ENCODE measurements at regions not wholly inside any gene's neighbourhood (a gene's known extent, or its start where the extent isn't known, plus 50 kb on each side); places are given as distances from the start of the nearest gene placed in this dataset.

DNA sequence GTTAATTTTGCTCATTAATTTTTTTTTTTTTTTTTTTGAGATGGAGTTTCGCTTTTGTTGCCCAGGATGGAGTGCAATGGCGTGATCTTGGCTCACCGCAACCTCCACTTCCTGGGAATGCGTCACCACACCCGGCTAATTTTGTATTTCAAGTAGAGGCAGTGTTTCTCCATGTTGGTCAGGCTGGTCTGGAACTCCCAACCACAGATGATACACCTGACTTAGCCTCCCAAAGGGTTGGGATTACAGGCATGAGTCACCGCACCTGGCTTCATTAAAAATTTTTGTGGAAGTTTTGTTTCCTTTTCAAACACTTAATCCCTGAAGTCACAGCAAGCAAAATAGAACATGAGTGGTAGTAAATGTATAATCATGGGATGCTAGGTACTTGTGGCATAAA lies 857.2 kb upstream of the PHF14 start:
- no CpG with 5 or more reads among the region's 6 CpGs for WGBS (ENCODE audit: insufficient coverage)

DNA sequence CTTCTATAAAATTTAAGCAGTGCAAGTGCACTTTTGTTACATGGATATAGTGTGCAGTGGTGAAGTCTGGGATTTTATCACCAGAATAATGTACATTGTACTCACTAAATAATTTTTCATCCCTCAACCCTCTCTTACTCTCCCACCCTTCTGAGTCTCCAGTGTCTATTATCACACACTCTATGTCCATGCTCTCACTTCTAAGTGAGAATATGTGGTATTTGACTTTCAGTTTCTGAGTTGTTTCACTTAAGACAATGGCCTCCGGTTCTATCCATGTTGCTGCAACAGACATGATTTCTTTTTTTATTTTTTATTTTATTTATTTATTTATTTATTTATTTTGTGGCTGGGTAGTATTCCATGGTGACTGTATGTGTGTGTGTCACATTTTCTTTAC lies 855.9 kb upstream of the PHF14 start:
- peaks cover 2 to 15% (median 7%) of the 10 kb centered on the region in 7 donors for H3K9me3 Mint-ChIP-seq
- no peak overlapping the region for H3K27ac Mint-ChIP-seq
- Histone ChIP-seq H3K27me3 (ENCODE audit: control insufficient read depth in 2 of 2, insufficient read depth in 2 of 2, low read length in 2 of 2) (no peaks in the 10 kb centered on the region), H3K4me3 (replicated peaks in 1 of 3; ENCODE audit: low read depth in 2 of 3, low read length in 3 of 3) (no peak overlapping the region), H3K79me2 (ENCODE audit: insufficient read depth, low read length) (no peaks in the 10 kb centered on the region), H3K36me3 (replicated peaks in 1 of 2; ENCODE audit: control insufficient read depth in 1 of 2, insufficient read depth in 2 of 2, low read length in 2 of 2) (no peaks in the 10 kb centered on the region), H3K4me1 (ENCODE audit: control insufficient read depth in 1 of 2, insufficient read depth in 2 of 2, low read length in 2 of 2) (no peaks in the 10 kb centered on the region), H3K9me3 (replicated peaks in 1 of 2; ENCODE audit: control insufficient read depth in 1 of 2, insufficient read depth in 1 of 2, low read length in 2 of 2) (peaks cover 0 to 8% of the 10 kb centered on the region in 2 donors), H3K4me2 (replicated peaks; ENCODE audit: extremely low read depth, low read length, poor library complexity, severe bottlenecking) (no peak overlapping the region), H3K27ac (ENCODE audit: low read depth in 1 of 2, low read length in 2 of 2) (no peak overlapping the region), H3K9ac (ENCODE audit: insufficient read depth, low read length, poor library complexity, severe bottlenecking) (no peak overlapping the region), H2AFZ (ENCODE audit: insufficient read depth, low read depth, low read length, poor library complexity, severe bottlenecking) (no peak overlapping the region), H4K20me1 (ENCODE audit: insufficient read depth, low read length) (no peaks in the 10 kb centered on the region)
- H3K27me3 Mint-ChIP-seq (ENCODE audit: low read depth in 3 of 3): no peaks in the 10 kb centered on the region
- DNase-seq: no peak
- H3K4me3 Mint-ChIP-seq: no peak overlapping the region
- no peaks in the 10 kb centered on the region for H3K36me3 Mint-ChIP-seq
- no peak for TF ChIP-seq CTCF (IDR thresholded peaks at IDR 0.05)
- WGBS (ENCODE audit: insufficient coverage): no CpG with 5 or more reads among the region's 1 CpG
- intact Hi-C loops (cut with micrococcal nuclease): no loop called here
- no peaks in the 10 kb centered on the region for H3K4me1 Mint-ChIP-seq

More for the DNA sequence above, 857.2 kb upstream of the PHF14 start:
- H3K9me3 ChIP-seq (replicated peaks in 1 of 2; ENCODE audit: control insufficient read depth in 1 of 2, insufficient read depth in 1 of 2, low read length in 2 of 2): peaks cover 0 to 8% of the 10 kb centered on the region in 2 donors
- H3K27ac ChIP-seq (ENCODE audit: low read depth in 1 of 2, low read length in 2 of 2): no peak overlapping the region
- H3K79me2 ChIP-seq (ENCODE audit: insufficient read depth, low read length): no peaks in the 10 kb centered on the region
- H3K9ac ChIP-seq (ENCODE audit: insufficient read depth, low read length, poor library complexity, severe bottlenecking): no peak overlapping the region
- intact Hi-C loops (cut with micrococcal nuclease): no loop called here
- H3K27ac Mint-ChIP-seq: no peak overlapping the region
- H3K4me1 Mint-ChIP-seq: no peaks in the 10 kb centered on the region
- no peak for TF ChIP-seq CTCF (IDR thresholded peaks at IDR 0.05)
- H3K4me2 ChIP-seq (replicated peaks; ENCODE audit: extremely low read depth, low read length, poor library complexity, severe bottlenecking): no peak overlapping the region
- no peaks in the 10 kb centered on the region for H3K36me3 ChIP-seq (replicated peaks in 1 of 2; ENCODE audit: control insufficient read depth in 1 of 2, insufficient read depth in 2 of 2, low read length in 2 of 2)
- H3K4me1 ChIP-seq (ENCODE audit: control insufficient read depth in 1 of 2, insufficient read depth in 2 of 2, low read length in 2 of 2): no peaks in the 10 kb centered on the region
- H3K36me3 Mint-ChIP-seq: no peaks in the 10 kb centered on the region
- no peaks in the 10 kb centered on the region for H4K20me1 ChIP-seq (ENCODE audit: insufficient read depth, low read length)
- no peak overlapping the region for H3K4me3 ChIP-seq (replicated peaks in 1 of 3; ENCODE audit: low read depth in 2 of 3, low read length in 3 of 3)
- no peak overlapping the region for H2AFZ ChIP-seq (ENCODE audit: insufficient read depth, low read depth, low read length, poor library complexity, severe bottlenecking)
- no peaks in the 10 kb centered on the region for H3K27me3 ChIP-seq (ENCODE audit: control insufficient read depth in 2 of 2, insufficient read depth in 2 of 2, low read length in 2 of 2)
- H3K27me3 Mint-ChIP-seq (ENCODE audit: low read depth in 3 of 3): no peaks in the 10 kb centered on the region
- no peak overlapping the region for H3K4me3 Mint-ChIP-seq
- H3K9me3 Mint-ChIP-seq: peaks cover 2 to 16% (median 7%) of the 10 kb centered on the region in 7 donors
- DNase-seq: no peak
